ENCODE measurements at regions not wholly inside any gene's neighbourhood (a gene's known extent, or its start where the extent isn't known, plus 50 kb on each side); places are given as distances from the start of the nearest gene placed in this dataset.

- TF ChIP-seq FOXM1 (IDR thresholded peaks at IDR 0.05; ENCODE audit: borderline replicate concordance) (no peak), SP1 (IDR thresholded peaks at IDR 0.05) (no peak), TARDBP (IDR thresholded peaks at IDR 0.05) (no peak), CTBP1 (IDR thresholded peaks at IDR 0.05; ENCODE audit: borderline replicate concordance) (no peak), NFRKB (IDR thresholded peaks at IDR 0.05) (no peak), HDGF (IDR thresholded peaks at IDR 0.05; ENCODE audit: borderline replicate concordance) (no peak), ELF4 (IDR thresholded peaks at IDR 0.05) (no peak), L3MBTL2 (conservative IDR thresholded peaks at IDR 0.05) (no peak), ARNT (IDR thresholded peaks at IDR 0.05) (no peak), FOXK2 (IDR thresholded peaks at IDR 0.05) (no peak), FOXA1 (IDR thresholded peaks at IDR 0.05) (no peak)
Observed at GRCh38 chr2:223472771-223473170, 129.4 kb downstream of the SCG2 start.

Data from HEK293T (cell line).